GM11168 (cell line): ENCODE measurements at regions not wholly inside any gene's neighbourhood (a gene's known extent, or its start where the extent isn't known, plus 50 kb on each side); places are given as distances from the start of the nearest gene placed in this dataset.

Experiments used
- in situ Hi-C: fragments of 300-500 bp; cut with MboI; formaldehyde crosslinking; loops from one replicate; pipeline ENCODE4 v1.12.0; 2022; ENCODE audit warnings: low sequenced_read_pairs; ENCODE audit not compliant: unreplicated experiment

- in situ Hi-C loops: no loop called here
Observed at GRCh38 chr5:118692811-118693342, 295.5 kb downstream of the DTWD2 start.

- in situ Hi-C loops: no loop called here
Observed at GRCh38 chr5:118687661-118688621, 300.4 kb downstream of the DTWD2 start.

GRCh38 chr5:118687100-118687499 is 301.2 kb downstream of the DTWD2 start:
- in situ Hi-C loops: no loop called here

GRCh38 chr5:118681655-118682054 is 306.7 kb downstream of the DTWD2 start:
- in situ Hi-C loops: no loop called here

GRCh38 chr5:118679264-118679940 is 308.9 kb downstream of the DTWD2 start:
- in situ Hi-C loops: no loop called here

GRCh38 chr5:118678746-118679145 is 309.6 kb downstream of the DTWD2 start:
- in situ Hi-C loops: no loop called here

- in situ Hi-C loops: no loop called here
Observed at GRCh38 chr5:118675247-118675646, 313.1 kb downstream of the DTWD2 start.

- in situ Hi-C loops: no loop called here
Observed at GRCh38 chr5:118657576-118657975, 330.8 kb downstream of the DTWD2 start.

- in situ Hi-C loops: no loop called here
Observed at GRCh38 chr5:118653872-118654271, 334.5 kb downstream of the DTWD2 start.

- in situ Hi-C loops: no loop called here
Observed at GRCh38 chr5:118653183-118653582, 335.2 kb downstream of the DTWD2 start.

- in situ Hi-C loops: no loop called here
Observed at GRCh38 chr5:118651002-118651401, 337.3 kb downstream of the DTWD2 start.

GRCh38 chr5:118647587-118647986 is 340.8 kb downstream of the DTWD2 start:
- in situ Hi-C loops: no loop called here

GRCh38 chr5:118646917-118647316 is 341.4 kb downstream of the DTWD2 start:
- in situ Hi-C loops: no loop called here

- in situ Hi-C loops: no loop called here
Observed at GRCh38 chr5:118637947-118638670, 350.2 kb downstream of the DTWD2 start.

- in situ Hi-C loops: no loop called here
Observed at GRCh38 chr5:118628660-118629354, 359.5 kb downstream of the DTWD2 start.

GRCh38 chr5:118620233-118620632 is 368.1 kb downstream of the DTWD2 start:
- in situ Hi-C loops: no loop called here

GRCh38 chr5:118619823-118620222 is 368.5 kb downstream of the DTWD2 start:
- in situ Hi-C loops: no loop called here

- in situ Hi-C loops: no loop called here
Observed at GRCh38 chr5:118616281-118616680, 372.1 kb downstream of the DTWD2 start.

- in situ Hi-C loops: no loop called here
Observed at GRCh38 chr5:118614731-118615456, 373.5 kb downstream of the DTWD2 start.
